T1000 (cell line): ENCODE measurements at regions not wholly inside any gene's neighbourhood (a gene's known extent, or its start where the extent isn't known, plus 50 kb on each side); places are given as distances from the start of the nearest gene placed in this dataset.
A peak's percentile ranks its signal among the peaks of the same experiment; 100 is the strongest.

Experiments
- DNase-seq: peaks from one replicate; lab custom pipeline; 2025; ENCODE audit warnings: mixed read lengths; lab: John Stamatoyannopoulos, UW

DNA sequence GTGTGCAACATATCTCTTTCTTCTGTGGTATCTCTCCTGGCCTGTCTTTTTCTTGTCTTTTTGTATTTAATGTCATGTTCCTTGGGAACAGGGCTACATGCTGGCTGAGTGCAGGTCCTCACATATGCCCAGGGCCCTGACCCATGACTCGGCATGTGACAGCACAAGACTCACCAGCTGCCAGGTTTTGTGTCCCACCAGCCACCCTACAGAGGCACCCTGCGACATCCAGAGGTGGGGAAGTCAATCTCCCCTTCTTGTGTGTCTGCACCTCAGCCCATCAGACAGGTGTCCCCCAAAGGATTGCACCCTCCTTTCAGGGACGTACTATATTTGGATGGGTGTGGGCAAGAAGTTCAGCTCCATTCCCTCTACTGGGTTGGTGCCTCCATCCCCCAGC lies 576.3 kb downstream of the RNF144B start:
- DNase-seq = no peak

GRCh38 chr6:18973251-18973650 lies 586.1 kb downstream of the RNF144B start:
- no peak for DNase-seq

GRCh38 chr6:18976091-18976490 lies 588.9 kb downstream of the RNF144B start:
- no peak for DNase-seq

- DNase-seq = no peak
These were observed 589.8 kb downstream of the RNF144B start for GRCh38 chr6:18976966-18977365.

DNA sequence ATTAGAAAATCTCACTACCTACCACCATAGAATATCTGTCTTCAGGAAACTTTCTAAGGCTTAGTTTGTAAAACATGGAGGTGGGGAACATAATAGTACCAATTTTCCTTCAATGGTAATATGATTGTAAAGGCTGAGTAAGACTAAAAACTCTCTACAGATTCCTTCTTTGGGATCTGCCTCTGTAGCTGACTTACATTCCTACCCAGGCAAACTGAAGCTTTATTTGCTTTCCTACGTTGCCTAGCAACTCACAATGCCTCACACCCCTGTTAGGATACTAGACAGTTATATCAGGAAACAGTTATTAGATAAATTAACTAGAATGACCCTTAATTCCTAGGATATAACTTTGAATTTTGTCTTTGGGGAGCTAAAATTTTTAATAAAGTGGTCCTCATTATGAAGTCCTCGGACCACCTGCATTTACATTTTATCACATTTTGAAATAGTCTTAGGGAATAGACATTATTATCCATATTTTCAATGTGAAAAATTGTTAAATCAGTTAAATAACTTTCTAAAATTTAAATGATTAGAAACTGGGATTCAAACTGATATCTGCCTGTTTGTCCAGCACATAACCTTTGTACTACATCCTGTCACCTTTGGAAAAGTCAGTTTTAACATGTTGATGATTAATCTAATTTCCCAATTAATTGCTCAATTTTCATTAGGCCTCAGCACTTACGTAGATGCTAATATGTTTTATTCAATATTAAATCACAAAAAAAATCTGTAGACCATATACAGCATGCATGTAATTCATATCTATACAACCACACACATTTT lies 591.4 kb downstream of the RNF144B start:
- DNase-seq = peak; percentile 2

DNA sequence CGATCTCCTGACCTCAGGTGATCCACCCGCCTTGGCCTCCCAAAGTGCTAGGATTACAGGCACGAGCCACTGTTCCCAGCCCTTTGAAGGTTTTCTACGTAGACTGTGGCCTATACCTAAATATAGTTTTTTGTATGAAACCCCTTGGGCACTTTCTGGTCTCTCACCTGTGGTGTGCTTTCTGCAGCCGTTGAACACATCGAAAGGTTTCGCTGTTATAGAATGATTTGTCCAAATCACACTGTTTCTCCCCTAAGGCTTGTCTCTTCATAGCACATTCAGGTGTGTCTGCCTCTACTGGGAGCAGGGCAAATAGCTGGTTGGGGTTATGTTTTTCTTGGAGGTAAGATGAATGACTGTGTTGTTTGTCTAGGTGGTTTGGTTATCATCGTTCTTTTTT lies 597.9 kb downstream of the RNF144B start:
- DNase-seq = no peak

DNA sequence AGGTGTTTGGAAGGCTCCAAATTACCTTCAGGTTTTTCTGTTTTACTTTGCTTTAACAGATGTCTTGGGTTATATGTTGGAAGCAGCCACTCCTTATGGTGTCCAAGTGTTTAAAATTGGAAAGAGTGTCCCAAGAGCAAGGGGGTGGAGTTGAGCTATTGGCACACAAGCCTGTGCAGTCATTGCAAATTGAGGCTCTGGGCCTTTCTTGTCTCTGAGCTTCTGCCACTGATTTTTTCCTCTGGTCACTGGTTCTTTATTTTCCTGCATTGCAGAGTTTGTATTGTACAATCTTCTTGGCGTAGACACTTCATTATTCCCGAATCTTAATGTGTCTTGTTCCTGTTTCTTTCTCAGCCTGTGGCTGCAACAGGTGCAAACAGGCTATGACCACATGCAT lies 598.8 kb downstream of the RNF144B start:
- DNase-seq = no peak

DNA sequence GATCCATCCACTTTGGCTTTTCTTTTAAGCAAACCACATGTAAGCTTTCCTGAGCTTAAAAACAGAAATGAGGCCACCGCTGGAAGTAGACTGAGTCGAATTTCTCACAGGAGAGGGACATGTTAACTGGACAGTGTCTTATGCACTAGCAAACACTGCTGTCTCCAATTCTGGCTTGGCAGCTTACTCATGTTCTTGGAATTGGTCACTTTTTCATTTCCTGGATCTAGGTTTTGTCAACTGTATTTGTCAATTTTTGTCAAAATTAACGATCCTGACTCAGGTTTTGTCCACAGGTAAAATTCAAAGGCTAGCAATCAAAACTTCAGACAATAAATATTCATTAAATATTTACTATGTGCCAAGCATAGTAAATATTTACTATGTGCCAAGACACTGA lies 601.5 kb downstream of the RNF144B start:
- DNase-seq = no peak

- DNase-seq = no peak
These were observed 603.2 kb downstream of the RNF144B start for GRCh38 chr6:18990059-18990978.

GRCh38 chr6:18997375-18997826 lies 610.3 kb downstream of the RNF144B start:
- DNase-seq = no peak

GRCh38 chr6:19002976-19003560 lies 615.9 kb downstream of the RNF144B start:
- DNase-seq = no peak

DNA sequence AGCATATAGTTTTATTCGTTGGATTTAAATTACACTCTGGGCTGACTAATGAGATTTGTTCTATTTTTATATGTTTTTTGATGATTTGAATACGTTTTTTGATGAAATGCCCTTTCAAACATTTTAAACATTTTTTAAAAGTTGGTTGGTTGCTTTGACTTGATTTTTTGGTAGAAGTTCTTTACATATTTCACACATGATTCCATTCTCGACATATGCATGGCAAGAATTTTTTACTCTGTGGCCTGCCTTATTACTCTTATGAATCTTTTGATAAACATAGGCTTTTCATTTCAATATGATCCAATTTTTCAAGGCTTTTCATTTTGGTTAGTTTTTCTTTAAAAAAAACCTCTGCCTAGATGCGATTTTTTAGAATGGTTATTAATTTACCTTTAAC lies 617.0 kb downstream of the RNF144B start:
- no peak for DNase-seq

GRCh38 chr6:19009769-19010168 lies 622.6 kb downstream of the RNF144B start:
- no peak for DNase-seq

GRCh38 chr6:19013026-19013705 lies 626.0 kb downstream of the RNF144B start:
- no peak for DNase-seq

GRCh38 chr6:19024737-19025136 lies 637.6 kb downstream of the RNF144B start:
- DNase-seq = no peak

- DNase-seq = no peak
These were observed 641.1 kb downstream of the RNF144B start for GRCh38 chr6:19028201-19028600.

DNA sequence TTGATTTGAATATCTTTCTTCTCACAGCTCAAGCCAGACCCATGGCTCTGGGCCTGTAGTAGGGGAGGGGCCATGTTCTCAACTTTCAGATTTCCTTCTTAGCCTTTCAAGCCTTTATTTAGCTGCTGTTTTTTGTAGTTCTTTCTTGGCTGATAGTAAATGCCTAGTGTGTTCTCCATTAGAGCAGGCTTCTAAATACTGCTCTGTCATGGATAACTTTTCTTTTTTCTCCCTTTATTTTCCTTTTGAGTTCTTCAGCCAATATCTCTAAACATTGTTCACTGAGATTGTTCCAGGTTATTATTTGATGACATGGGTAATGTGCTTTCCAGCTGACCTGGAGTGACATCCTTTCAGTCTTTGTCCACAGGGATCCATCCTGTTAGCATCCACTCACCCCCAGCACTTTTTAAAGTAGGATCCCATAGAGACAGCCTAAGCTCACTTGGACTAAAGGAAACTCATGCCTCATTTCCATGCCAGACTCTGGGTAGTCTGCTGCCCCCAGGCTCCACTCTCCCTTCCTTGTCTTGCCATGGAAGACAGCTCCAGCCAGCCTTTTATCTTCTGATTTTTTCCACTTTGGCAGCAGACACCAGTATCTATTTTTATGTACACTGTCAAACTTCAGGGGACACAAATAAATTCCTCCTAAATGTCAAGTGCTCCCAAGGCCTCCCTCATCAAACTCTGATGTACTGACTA lies 645.6 kb downstream of the RNF144B start:
- DNase-seq = no peak

- no peak for DNase-seq
These were observed 646.5 kb downstream of the RNF144B start for GRCh38 chr6:19033683-19034082.

DNA sequence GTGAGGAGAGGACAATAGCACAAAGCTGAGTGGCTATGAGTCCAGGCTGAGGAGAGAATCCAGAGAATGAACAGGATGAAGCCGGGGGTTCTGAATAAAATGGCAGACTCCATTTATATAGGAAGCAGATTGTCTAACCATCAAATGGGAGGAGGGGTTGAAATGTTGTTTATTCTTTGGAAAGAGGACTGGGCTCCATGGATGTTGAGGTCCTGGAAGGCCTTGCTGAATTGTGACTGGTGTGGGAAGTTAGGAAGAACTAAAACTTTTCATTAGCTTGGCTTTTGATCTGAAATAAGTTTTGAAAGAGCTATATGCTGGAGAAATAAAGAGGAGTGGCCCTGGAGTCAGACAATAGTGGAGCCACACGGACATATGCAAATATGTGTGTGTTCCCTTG lies 647.8 kb downstream of the RNF144B start:
- DNase-seq = no peak

DNA sequence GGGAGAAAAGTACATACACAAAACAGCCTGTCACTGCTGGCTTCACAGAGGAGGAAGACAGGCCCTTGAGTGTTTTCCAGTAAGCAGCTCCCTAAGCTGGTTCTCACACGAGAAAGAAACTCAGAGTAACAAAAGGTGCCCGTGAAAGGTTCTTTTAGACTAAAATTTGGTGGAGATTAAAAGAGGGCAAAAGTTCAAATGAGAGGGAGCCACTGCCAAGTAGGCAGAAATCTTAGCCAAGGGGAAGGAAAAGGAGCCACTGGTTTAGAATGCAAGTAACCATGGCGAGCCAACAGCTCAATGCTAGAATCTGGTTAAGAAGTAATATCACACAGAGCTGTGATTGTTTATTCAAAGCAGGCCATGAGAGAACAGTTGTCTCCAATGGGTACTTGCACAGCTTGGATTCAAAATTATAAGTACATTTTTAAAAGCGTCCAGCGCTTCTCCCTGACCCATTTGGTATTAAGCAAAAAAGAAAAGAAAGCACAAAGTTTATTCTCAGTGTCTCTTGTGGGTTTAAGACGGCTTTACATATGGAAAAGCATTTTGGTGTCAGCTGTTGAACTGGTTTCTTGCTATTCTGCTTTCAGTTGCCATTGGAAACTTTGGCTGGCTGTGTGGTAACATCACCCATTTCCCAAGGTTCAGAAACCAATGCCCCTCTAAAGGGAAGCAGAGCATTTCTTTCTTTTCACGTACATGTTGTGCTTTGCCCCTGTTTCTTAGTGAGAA lies 648.5 kb downstream of the RNF144B start:
- no peak for DNase-seq

DNA sequence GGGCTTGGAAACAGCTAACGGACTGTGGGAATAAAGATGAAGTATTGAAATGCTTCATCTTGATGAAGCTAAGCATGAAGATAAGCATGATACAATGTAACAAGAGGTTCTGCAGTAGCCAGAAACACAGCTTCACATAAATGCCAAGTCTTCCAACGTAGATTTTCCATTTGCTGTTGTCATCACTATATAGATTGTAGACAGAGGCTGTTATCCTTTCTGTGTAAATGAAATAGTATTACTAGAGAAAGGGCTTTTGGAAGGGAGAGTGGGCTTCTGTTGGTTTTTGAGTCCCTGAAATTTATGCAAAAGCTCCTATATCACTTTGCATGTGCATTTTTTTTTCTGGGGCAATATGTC lies 649.0 kb downstream of the RNF144B start:
- no peak for DNase-seq
